H1 (cell line): ENCODE measurements at regions not wholly inside any gene's neighbourhood (a gene's known extent, or its start where the extent isn't known, plus 50 kb on each side); places are given as distances from the start of the nearest gene placed in this dataset.

Experiments used
- EP300 ChIP-seq, 2 experiments: IDR thresholded peaks; 1 replicate in 1 of 2; 2 replicates in 1 of 2; pipeline ENCODE4 v1.6.1; 2011 to 2012; ENCODE audit warnings: low read depth in 2 of 2, low read length in 2 of 2, mild to moderate bottlenecking in 2 of 2, borderline replicate concordance in 1 of 2, inconsistent platforms in 1 of 2, moderate library complexity in 1 of 2
- NRF1 ChIP-seq: IDR thresholded peaks from 2 replicates; pipeline ENCODE4 v1.6.1; 2011; ENCODE audit warnings: mild to moderate bottlenecking, low read depth, low read length, improper control_type of control experiment
- POU5F1 ChIP-seq: IDR thresholded peaks from 2 replicates; pipeline ENCODE4 v1.6.1; 2011; ENCODE audit warnings: low read depth, mild to moderate bottlenecking, low read length, moderate library complexity
- RFX5 ChIP-seq: IDR thresholded peaks from 2 replicates; pipeline ENCODE4 v1.6.1; 2011; ENCODE audit warnings: low read depth, low read length, improper control_type of control experiment, borderline replicate concordance
- TEAD4 ChIP-seq: IDR thresholded peaks from 2 replicates; pipeline ENCODE4 v1.6.1; 2012; ENCODE audit warnings: low read depth, low read length, inconsistent platforms, mixed read lengths
- TF ChIP-seq, protein P1 (sequence below): IDR thresholded peaks from 2 replicates; pipeline ENCODE4 v1.6.1; 2012; ENCODE audit warnings: low read length, inconsistent platforms

DNA sequence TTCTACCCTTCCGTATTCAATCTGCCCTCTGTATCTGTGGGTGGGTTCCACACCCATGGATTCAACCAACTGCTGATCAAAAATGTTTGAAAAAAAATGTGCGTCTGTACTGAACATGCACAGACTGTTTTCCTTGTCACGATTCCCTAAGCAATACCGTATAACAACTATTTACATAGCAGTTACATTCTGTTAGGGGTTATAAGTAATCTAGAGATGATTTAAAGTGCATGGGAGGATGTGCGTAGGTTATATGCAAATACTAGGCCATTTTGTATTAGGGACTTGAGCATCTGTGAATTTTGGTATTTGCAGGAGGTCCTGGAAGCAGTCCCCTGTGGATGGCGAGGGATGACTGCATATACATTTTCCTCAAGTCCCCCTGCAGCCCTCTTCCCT is 486.9 kb downstream of the PREX1 start (continued):
- TF ChIP-seq, protein P1, sequence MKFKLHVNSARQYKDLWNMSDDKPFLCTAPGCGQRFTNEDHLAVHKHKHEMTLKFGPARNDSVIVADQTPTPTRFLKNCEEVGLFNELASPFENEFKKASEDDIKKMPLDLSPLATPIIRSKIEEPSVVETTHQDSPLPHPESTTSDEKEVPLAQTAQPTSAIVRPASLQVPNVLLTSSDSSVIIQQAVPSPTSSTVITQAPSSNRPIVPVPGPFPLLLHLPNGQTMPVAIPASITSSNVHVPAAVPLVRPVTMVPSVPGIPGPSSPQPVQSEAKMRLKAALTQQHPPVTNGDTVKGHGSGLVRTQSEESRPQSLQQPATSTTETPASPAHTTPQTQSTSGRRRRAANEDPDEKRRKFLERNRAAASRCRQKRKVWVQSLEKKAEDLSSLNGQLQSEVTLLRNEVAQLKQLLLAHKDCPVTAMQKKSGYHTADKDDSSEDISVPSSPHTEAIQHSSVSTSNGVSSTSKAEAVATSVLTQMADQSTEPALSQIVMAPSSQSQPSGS = no peak
- TF ChIP-seq POU5F1 = no peak
- TF ChIP-seq EP300 (IDR thresholded peaks at IDR 0.05; ENCODE audit: borderline replicate concordance in 1 of 2, low read depth in 2 of 2, low read length in 2 of 2) = no peak
- no peak for TF ChIP-seq TEAD4
- no peak for TF ChIP-seq RFX5
- no peak for TF ChIP-seq NRF1
